ENCODE measurements at regions not wholly inside any gene's neighbourhood (a gene's known extent, or its start where the extent isn't known, plus 50 kb on each side); places are given as distances from the start of the nearest gene placed in this dataset.

- Histone ChIP-seq H2AFZ (replicated peaks; ENCODE audit: low read length, poor library complexity) (no peak overlapping the region), H4K91ac (ENCODE audit: insufficient read depth, low read depth, low read length) (no peak overlapping the region), H3K27ac (ENCODE audit: insufficient read depth, low read length) (no peak overlapping the region), H3K18ac (ENCODE audit: low read depth, low read length) (no peak overlapping the region), H2BK20ac (ENCODE audit: low read depth, low read length) (no peak overlapping the region), H3K4me3 (ENCODE audit: insufficient read depth, low read depth, low read length) (no peak overlapping the region), H3K79me1 (ENCODE audit: low read depth in 1 of 2, low read length in 2 of 2) (no peaks in the 10 kb centered on the region), H3K9me3 (ENCODE audit: control insufficient read depth, insufficient read depth, low read length) (no peaks in the 10 kb centered on the region; the same call in 1 of the 2 replicates), H2AK5ac (ENCODE audit: low read depth, low read length) (no peak overlapping the region), H3K4me2 (ENCODE audit: low read depth, low read length) (no peak overlapping the region), H3K27me3 (ENCODE audit: control insufficient read depth, insufficient read depth, low read length) (no peaks in the 10 kb centered on the region), H3K9ac (ENCODE audit: low read depth, low read length) (no peak overlapping the region), H4K5ac (ENCODE audit: low read depth, low read length) (no peak overlapping the region), H3K36me3 (ENCODE audit: control insufficient read depth, insufficient read depth, low read length) (no peaks in the 10 kb centered on the region), H3K56ac (ENCODE audit: extremely low read depth, insufficient read depth, low read length) (no peak overlapping the region), H4K8ac (ENCODE audit: low read depth in 2 of 2, low read length in 2 of 2) (no peak overlapping the region), H2BK5ac (ENCODE audit: low read depth, low read length, poor library complexity, severe bottlenecking) (no peak overlapping the region), H3K4me1 (ENCODE audit: control insufficient read depth, insufficient read depth, low read length) (no peaks in the 10 kb centered on the region), H2BK120ac (ENCODE audit: low read depth, low read length) (no peak overlapping the region), H4K20me1 (ENCODE audit: insufficient read depth, low read length) (no peaks in the 10 kb centered on the region), H3K23ac (ENCODE audit: low read depth, low read length) (no peak overlapping the region), H2AK9ac (replicated peaks; ENCODE audit: low read depth, low read length, poor library complexity) (no peak overlapping the region), H3K4ac (ENCODE audit: low read depth, low read length) (no peak overlapping the region), H3K9me1 (ENCODE audit: insufficient read depth, low read length) (no peaks in the 10 kb centered on the region), H2BK15ac (ENCODE audit: low read depth, low read length) (no peak overlapping the region), H3K14ac (replicated peaks; ENCODE audit: low read depth, low read length) (no peak overlapping the region)
- WGBS, 2 experiments (ENCODE audit: extremely low coverage in 2 of 2, insufficient read length in 1 of 2): no CpG with 5 or more reads among the region's 1 CpG
- dilution Hi-C loops (cut with HindIII; ENCODE audit: low sequenced_read_pairs, unreplicated experiment) (no loop called here), intact Hi-C loops (cut with micrococcal nuclease) (no loop called here), in situ Hi-C loops (cut with MboI; ENCODE audit: low sequenced_read_pairs) (no loop called here)
- DNase-seq: no peak
- POLR2A ChIA-PET (ENCODE audit: unreplicated experiment): interaction anchor here (0.6 kb wide), 1 partner anchor 42 kb away, joined by 18 read pairs; no protein-coding TSS in a partner anchor
- CTCF ChIA-PET: interaction anchor here (0.7 kb wide), 1 partner anchor 41 kb away, joined by 3 read pairs; no protein-coding TSS in a partner anchor
- BruUV-seq (replicated peaks): no TSS peak
- no peak for ATAC-seq (ENCODE audit: low read depth)
- TF ChIP-seq MXI1 (IDR thresholded peaks at IDR 0.05; ENCODE audit: borderline replicate concordance, low read depth, low read length) (no peak), CTCF (conservative IDR thresholded peaks at IDR 0.05; ENCODE audit: low read depth, low read length) (no peak), MAZ (IDR thresholded peaks at IDR 0.05; ENCODE audit: borderline replicate concordance, low read depth, low read length) (no peak), CHD1 (IDR thresholded peaks at IDR 0.05; ENCODE audit: low read depth, low read length) (no peak), FOS (IDR thresholded peaks at IDR 0.05; ENCODE audit: low read depth, low read length) (no peak), ELK1 (IDR thresholded peaks at IDR 0.05; ENCODE audit: borderline replicate concordance, low read depth, low read length) (no peak), NFE2L2 (IDR thresholded peaks at IDR 0.05; ENCODE audit: low read depth, low read length) (no peak), MAFK (IDR thresholded peaks at IDR 0.05; ENCODE audit: low read depth, low read length) (no peak), USF2 (IDR thresholded peaks at IDR 0.05; ENCODE audit: low read depth, low read length) (no peak), CEBPB (IDR thresholded peaks at IDR 0.05; ENCODE audit: low read depth, low read length) (no peak), POLR2A (IDR thresholded peaks at IDR 0.05; ENCODE audit: low read depth, low read length) (no peak), RAD21 (IDR thresholded peaks at IDR 0.05; ENCODE audit: low read length) (no peak), SMC3 (IDR thresholded peaks at IDR 0.05; ENCODE audit: low read depth, low read length) (no peak), BHLHE40 (IDR thresholded peaks at IDR 0.05; ENCODE audit: low read depth, low read length) (no peak)
Observed at GRCh38 chr4:184306470-184306869, 88.8 kb upstream of the ENPP6 start.

Measured in IMR-90 (cell line).